ELR (cell line): ENCODE measurements at regions not wholly inside any gene's neighbourhood (a gene's known extent, or its start where the extent isn't known, plus 50 kb on each side); places are given as distances from the start of the nearest gene placed in this dataset.
A peak's percentile ranks its signal among the peaks of the same experiment; 100 is the strongest.
"Not testable (repeated sequence)": the region's sequence is repeated elsewhere in the genome, so short reads cannot be mapped to it uniquely, and the experiment has no call there.

ENCODE experiments used
- DNase-seq: peaks from one replicate; pipeline ENCODE4 v3.0.0-alpha.2; 2015; ENCODE audit warnings: low read depth

- DNase-seq = no peak
Measured at GRCh38 chr10:80949785-80950184, 412.1 kb downstream of the SH2D4B start.

- DNase-seq = no peak
Measured at GRCh38 chr10:80952436-80952835, 414.7 kb downstream of the SH2D4B start.

GRCh38 chr10:80957161-80957560 is 419.5 kb downstream of the SH2D4B start:
- DNase-seq = no peak

- no peak for DNase-seq
Measured at GRCh38 chr10:80964179-80964578, 426.5 kb downstream of the SH2D4B start.

GRCh38 chr10:80964955-80965614 is 427.4 kb downstream of the SH2D4B start:
- no peak for DNase-seq

- DNase-seq = no peak
Measured at GRCh38 chr10:80966326-80966986, 428.8 kb downstream of the SH2D4B start.

- not testable (repeated sequence) for DNase-seq
Measured at GRCh38 chr10:80967357-80967756, 429.7 kb downstream of the SH2D4B start.

- DNase-seq = no peak
Measured at GRCh38 chr10:80968903-80969302, 431.2 kb downstream of the SH2D4B start.

- DNase-seq = no peak
Measured at GRCh38 chr10:80971461-80971860, 433.8 kb downstream of the SH2D4B start.

- no peak for DNase-seq
Measured at GRCh38 chr10:80976658-80977057, 439.0 kb downstream of the SH2D4B start.

- no peak for DNase-seq
Measured at GRCh38 chr10:80985102-80985501, 447.4 kb downstream of the SH2D4B start.

GRCh38 chr10:80986596-80986995 is 448.9 kb downstream of the SH2D4B start:
- no peak for DNase-seq

- no peak for DNase-seq
Measured at GRCh38 chr10:80988755-80989154, 451.1 kb downstream of the SH2D4B start.

GRCh38 chr10:80996615-80997193 is 459.0 kb downstream of the SH2D4B start:
- no peak for DNase-seq

- no peak for DNase-seq
Measured at GRCh38 chr10:81000781-81001180, 463.1 kb downstream of the SH2D4B start.

- DNase-seq = no peak
Measured at GRCh38 chr10:81002382-81002781, 464.7 kb downstream of the SH2D4B start.

GRCh38 chr10:81007872-81008271 is 470.2 kb downstream of the SH2D4B start:
- DNase-seq = no peak

- no peak for DNase-seq
Measured at GRCh38 chr10:81008726-81009125, 471.0 kb downstream of the SH2D4B start.

- DNase-seq = no peak
Measured at GRCh38 chr10:81009296-81009695, 471.6 kb downstream of the SH2D4B start.

GRCh38 chr10:81013771-81014170 is 476.1 kb downstream of the SH2D4B start:
- DNase-seq = no peak

- peak; percentile 43 for DNase-seq
Measured at GRCh38 chr10:81019029-81019890, 481.6 kb downstream of the SH2D4B start.

- DNase-seq = no peak
Measured at GRCh38 chr10:81021428-81022129, 483.9 kb downstream of the SH2D4B start.
